ENCODE measurements at regions not wholly inside any gene's neighbourhood (a gene's known extent, or its start where the extent isn't known, plus 50 kb on each side); places are given as distances from the start of the nearest gene placed in this dataset.

- in situ Hi-C loops (cut with MboI; ENCODE audit: low sequenced_read_pairs, unreplicated experiment): no loop called here
- TF ChIP-seq CTCF (IDR thresholded peaks at IDR 0.05; ENCODE audit: borderline replicate concordance, control extremely low read depth, extremely low read depth, insufficient read depth, missing control alignments): no peak
- no peak for DNase-seq (ENCODE audit: low spot score)
Measured at GRCh38 chr2:72050734-72051133, 96.9 kb downstream of the CYP26B1 start.

- no peak for TF ChIP-seq CTCF (IDR thresholded peaks at IDR 0.05; ENCODE audit: borderline replicate concordance, control extremely low read depth, extremely low read depth, insufficient read depth, missing control alignments)
- in situ Hi-C loops (cut with MboI; ENCODE audit: low sequenced_read_pairs, unreplicated experiment): no loop called here
- no peak for DNase-seq (ENCODE audit: low spot score)
Measured at GRCh38 chr2:72048881-72049477, 98.7 kb downstream of the CYP26B1 start.

- no peak for DNase-seq (ENCODE audit: low spot score)
- TF ChIP-seq CTCF (IDR thresholded peaks at IDR 0.05; ENCODE audit: borderline replicate concordance, control extremely low read depth, extremely low read depth, insufficient read depth, missing control alignments): no peak
- in situ Hi-C loops (cut with MboI; ENCODE audit: low sequenced_read_pairs, unreplicated experiment): no loop called here
Measured at GRCh38 chr2:72043985-72044384, 103.7 kb downstream of the CYP26B1 start.

- no peak for TF ChIP-seq CTCF (IDR thresholded peaks at IDR 0.05; ENCODE audit: borderline replicate concordance, control extremely low read depth, extremely low read depth, insufficient read depth, missing control alignments)
- in situ Hi-C loops (cut with MboI; ENCODE audit: low sequenced_read_pairs, unreplicated experiment): no loop called here
- no peak for DNase-seq (ENCODE audit: low spot score)
Measured at GRCh38 chr2:72041638-72042111, 106.0 kb downstream of the CYP26B1 start.

- TF ChIP-seq CTCF (IDR thresholded peaks at IDR 0.05; ENCODE audit: borderline replicate concordance, control extremely low read depth, extremely low read depth, insufficient read depth, missing control alignments): no peak
- DNase-seq (ENCODE audit: low spot score): no peak
- in situ Hi-C loops (cut with MboI; ENCODE audit: low sequenced_read_pairs, unreplicated experiment): no loop called here
Measured at GRCh38 chr2:72040629-72041571, 106.8 kb downstream of the CYP26B1 start.

- in situ Hi-C loops (cut with MboI; ENCODE audit: low sequenced_read_pairs, unreplicated experiment): no loop called here
- peak; percentile 7 for DNase-seq (ENCODE audit: low spot score)
- TF ChIP-seq CTCF (IDR thresholded peaks at IDR 0.05; ENCODE audit: borderline replicate concordance, control extremely low read depth, extremely low read depth, insufficient read depth, missing control alignments): no peak
Measured at GRCh38 chr2:72038524-72038923, 109.1 kb downstream of the CYP26B1 start.

All from GM13976 (cell line).